ENCODE measurements at regions not wholly inside any gene's neighbourhood (a gene's known extent, or its start where the extent isn't known, plus 50 kb on each side); places are given as distances from the start of the nearest gene placed in this dataset.

GRCh38 chr2:19503915-19504314 is 145.5 kb upstream of the OSR1 start:
- TF ChIP-seq POLR2A (IDR thresholded peaks at IDR 0.05) = no peak
- no peak for TF ChIP-seq CTCF (IDR thresholded peaks at IDR 0.05)

All from vagina (tissue), 2 donors.